ENCODE measurements at regions not wholly inside any gene's neighbourhood (a gene's known extent, or its start where the extent isn't known, plus 50 kb on each side); places are given as distances from the start of the nearest gene placed in this dataset.
"Not testable (repeated sequence)": the region's sequence is repeated elsewhere in the genome, so short reads cannot be mapped to it uniquely, and the experiment has no call there.

DNA sequence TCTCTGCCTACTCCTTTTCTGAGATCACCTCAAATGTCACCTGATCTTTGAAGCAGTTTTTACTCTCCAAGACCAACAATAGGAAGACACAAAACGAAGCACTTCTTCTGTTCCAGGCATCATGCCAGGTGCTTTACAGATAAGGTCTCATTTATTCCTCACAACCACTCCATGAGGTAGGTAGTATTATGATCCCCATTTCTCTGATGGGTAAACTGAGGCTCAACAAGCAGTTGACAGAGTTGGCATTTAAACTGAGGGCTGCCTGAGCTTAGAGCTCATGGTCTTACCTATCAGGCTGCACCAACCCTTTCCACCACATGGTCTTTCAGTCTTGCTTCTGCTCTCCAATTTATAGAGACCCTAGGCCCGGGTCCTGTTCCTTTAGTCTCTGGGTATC is 147.2 kb upstream of the JUN start:
- in situ Hi-C loops (cut with HindIII; ENCODE audit: low sequenced_read_pairs), result no loop called here

DNA sequence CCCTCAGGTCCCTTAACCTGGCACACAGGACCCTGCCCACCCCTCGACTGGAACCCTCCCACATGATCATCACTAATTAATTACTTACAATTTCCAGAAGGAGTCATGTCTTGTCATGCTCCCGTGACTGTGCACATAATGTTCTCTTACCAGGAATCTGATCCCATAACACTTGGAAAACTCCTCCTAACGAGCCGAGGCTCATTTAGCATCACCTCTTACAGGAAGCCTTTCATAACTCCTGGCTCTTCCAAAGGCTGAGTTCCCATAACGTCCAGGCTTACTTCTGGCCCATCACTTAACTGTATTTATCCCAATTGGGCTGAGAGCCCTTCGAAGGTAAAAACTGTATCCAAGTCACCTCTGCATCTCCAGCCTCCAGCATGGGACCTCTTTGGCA is 147.9 kb upstream of the JUN start:
- in situ Hi-C loops (cut with HindIII; ENCODE audit: low sequenced_read_pairs), result no loop called here

DNA sequence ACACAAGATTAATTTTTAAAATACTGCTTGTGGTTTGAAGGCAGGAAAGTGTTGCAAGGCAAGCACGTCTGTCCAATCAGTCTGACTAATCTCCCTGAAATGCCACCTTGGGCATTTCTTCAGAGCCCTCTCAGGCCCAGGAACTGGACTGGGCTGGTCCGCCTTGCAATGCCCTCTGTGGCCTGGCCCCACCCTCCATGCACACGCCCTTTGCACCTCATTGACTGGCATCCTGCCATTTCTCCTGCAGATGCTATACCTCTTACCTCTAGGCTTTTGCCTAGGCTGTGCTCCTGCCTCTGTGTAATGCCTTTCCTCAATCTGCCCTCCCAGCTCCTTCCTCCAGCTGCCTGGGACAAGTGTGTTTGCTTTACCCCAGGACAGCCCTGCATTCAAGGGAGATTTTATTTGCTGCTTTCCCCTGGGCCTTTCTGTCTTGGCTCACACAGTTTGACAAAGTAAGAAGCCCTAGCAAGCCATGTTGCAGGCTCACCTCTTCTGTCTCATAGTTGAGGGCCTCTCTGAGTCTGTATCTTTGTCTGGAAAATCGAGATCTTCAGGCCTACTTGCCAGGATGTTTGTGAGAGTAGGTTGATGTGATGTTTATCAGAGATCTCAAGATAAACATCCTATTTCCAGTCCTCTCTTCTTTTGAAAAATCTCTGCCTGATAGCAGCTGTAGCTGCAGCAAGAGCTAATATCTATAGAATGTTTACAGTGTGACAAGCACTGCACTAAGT is 149.2 kb upstream of the JUN start:
- in situ Hi-C loops (cut with HindIII; ENCODE audit: low sequenced_read_pairs), result no loop called here

DNA sequence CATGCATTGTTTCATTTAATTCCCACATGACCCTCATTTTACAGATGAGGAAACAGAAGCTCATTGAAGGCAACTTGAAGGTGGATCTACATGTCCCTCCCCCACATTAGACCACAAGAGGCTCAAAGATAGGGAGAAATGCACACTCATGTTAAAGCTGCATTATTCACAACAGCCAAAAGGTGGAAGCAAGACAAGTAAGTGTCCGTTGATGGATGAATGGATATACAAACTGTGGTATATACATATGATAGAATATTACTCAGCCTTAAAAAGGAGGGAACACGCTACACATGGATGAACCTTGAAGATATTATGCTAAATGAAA is 149.7 kb upstream of the JUN start:
- in situ Hi-C loops (cut with HindIII; ENCODE audit: low sequenced_read_pairs), result no loop called here

DNA sequence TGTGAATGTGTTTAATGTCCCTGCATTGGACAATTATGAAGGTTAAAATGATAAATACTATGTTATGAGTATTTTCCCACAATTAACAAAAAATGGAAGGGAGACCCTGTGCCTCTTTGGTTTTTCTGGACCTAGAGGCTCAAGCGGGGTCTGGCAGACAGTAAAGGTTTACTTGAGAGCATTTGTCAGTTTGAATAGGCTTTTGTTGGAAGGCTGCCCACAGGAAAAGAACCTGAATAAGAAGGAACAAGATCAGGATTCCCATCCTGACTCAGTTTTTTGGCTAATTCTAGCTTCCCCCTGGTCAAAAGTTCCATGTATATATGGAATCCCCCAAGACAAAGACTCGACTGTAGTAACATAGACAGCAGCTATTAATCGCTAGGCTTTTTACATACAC is 150.9 kb upstream of the JUN start:
- in situ Hi-C loops (cut with HindIII; ENCODE audit: low sequenced_read_pairs), result no loop called here

DNA sequence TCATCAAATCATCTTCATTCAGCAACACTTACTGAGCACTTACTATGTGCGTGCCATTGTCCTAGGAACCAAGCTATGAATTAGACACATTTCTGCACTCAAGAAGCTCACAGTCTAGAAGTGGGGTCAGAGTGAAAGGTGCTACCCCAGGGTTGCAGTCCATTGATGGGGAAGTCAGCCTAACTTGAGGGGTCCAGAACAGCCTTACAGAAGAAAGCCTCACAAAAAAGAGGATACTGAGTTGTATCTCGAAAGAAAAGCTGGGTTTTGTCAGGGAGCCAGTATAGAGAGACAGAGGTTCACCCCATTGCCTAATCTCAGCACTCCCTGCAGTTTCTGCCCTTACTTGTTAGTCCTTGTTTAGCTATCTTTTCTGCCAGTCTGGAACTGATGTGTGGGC is 153.1 kb upstream of the JUN start:
- in situ Hi-C loops (cut with HindIII; ENCODE audit: low sequenced_read_pairs), result no loop called here

DNA sequence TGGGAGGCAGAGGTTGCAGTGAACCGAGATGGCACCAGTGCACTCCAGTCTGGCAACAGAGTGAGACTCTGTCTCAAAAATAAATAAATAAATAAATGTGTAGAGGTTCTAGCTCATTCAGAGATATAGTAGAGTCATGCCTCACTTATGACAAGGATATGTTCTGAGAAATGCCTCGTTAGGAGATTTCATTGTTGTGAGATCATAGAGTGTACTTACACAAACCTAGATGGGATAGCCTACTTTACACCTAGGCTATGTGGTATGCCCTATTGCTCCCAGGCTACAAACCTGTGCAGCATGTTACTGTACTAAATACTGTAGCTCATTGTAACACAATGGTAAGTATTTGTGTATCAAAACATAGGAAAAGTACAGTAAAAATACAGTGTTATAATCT is 155.3 kb upstream of the JUN start:
- in situ Hi-C loops (cut with HindIII; ENCODE audit: low sequenced_read_pairs), result no loop called here

DNA sequence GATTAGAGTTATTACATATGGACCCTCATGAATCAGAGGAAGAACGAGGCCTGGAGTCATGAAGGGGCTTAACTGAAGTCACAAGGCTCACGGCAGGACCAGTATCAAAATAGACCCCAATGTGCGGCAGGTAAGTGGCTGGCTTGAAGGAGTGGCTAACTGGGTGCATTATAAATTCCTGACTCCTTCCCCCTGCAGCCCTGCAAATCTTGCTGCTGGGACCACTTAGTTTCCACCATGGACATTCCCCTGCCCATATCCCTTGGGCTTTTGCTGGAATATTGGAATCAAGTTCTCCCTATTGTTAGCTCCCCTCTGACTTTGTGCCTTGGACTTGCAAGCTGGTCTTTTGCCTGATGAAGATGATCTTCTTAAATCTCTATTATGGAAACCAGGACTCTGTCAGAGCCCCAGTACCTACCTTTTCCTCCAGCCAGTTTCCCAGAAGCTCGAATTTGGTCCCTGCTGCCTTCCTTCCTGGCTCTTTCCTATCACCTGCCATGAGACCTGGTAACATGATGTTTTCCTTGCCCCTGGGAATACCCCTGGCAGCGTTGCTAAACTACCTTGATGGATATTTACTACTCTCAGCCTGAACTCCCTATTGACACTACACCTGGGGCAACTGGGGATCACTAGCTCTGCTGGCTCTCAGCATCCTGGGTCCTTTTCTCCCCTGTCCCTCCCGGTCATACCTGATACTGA is 156.0 kb upstream of the JUN start:
- in situ Hi-C loops (cut with HindIII; ENCODE audit: low sequenced_read_pairs), result no loop called here

DNA sequence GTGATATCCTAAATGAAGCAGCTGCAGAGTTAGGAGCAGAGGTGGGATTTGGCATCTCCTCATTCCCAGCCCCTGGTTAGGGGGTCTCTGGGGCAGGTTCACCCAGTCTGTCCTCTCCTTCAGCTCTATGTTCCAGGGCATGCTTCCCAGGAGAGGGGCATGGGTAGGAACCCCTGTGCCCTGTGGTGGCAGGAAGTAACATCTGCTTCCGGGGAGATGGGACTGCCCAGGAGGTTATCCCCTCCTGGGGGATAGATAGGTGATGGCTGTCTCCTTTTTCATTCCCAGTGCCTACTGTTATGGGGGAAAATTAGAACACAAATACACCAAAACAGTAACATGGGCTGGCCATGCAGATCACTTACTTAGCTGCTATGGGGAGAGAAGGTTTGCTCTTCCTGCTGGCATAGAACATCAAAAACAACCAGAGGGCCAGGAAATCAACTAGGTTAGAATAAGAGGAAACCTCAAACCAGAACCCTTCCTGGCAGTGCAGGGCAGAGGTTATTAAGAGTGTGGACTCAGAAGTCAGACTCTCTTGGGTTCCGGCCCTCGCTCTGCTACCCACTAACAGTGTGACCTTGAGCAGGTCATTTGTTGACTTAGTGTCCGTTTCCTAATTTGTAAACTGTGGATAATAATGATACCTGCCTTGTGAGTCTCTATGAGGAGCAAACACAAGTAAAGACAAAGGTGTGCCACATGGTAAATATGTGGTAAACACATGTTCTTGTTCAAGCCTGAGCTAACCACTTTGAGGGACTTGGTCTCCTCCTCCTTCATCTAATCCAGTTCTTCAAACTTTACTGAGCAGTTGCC is 157.8 kb upstream of the JUN start:
- in situ Hi-C loops (cut with HindIII; ENCODE audit: low sequenced_read_pairs), result no loop called here

DNA sequence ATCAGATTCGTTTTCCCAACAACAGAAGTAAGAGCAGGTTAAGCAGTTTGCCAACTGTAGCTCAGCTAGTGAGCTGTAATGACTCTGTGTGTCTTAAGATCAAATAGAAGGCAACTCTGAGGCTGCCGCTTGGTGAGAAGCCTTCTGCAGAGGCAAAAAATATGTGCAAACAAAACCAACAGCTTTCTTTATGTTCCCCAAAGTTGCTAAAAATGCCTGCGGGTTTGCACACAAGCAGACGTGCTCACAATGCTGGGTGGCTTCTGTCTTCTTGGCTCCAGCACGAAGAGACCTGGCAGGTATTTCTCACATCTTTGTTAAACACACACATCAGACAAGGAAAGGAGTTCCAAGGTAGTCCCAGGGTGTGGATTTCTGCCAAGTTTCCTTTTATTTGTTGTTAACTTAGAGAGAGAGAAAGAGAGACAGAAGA is 158.9 kb upstream of the JUN start:
- in situ Hi-C loops (cut with HindIII; ENCODE audit: low sequenced_read_pairs), result no loop called here

DNA sequence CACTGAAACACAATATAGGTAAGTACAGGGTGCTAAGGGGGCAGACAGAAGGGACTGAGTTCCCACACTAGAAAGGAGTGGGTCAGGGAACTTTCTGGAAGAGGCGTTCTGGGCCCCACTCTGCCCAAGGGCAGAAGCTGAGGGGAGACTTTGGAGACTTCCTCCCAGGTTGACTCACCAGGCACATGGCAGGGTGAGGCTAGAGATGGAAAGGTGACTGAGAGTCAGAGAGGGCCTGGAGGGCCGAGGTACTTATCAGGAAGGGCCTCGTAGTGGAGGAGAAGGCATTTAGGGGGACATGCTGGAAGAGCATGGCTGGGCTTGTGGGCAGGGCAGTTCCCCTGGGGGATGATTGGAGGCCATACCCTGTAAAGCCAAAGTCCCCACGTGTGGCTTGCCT is 159.9 kb upstream of the JUN start:
- in situ Hi-C loops (cut with HindIII; ENCODE audit: low sequenced_read_pairs), result no loop called here

DNA sequence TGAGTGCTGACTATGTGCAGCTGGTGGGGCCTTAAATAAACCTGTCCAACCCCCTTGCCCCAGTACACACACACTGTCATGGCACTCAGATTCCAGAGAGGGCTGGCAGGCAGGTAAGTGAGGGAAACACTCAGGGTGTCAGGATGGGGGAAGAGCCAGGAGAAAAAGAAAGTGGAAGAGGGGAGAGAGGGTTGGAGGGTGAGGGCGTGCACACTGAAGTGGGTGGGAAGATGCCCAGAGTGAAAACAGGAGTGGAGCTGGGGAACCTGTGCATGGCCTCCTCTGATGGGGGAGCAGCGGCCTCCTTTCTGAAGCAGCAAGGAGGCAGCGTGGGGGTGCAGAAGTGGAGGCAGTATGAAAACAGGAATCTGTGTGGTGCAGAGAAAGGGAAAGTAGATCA is 160.6 kb upstream of the JUN start:
- in situ Hi-C loops (cut with HindIII; ENCODE audit: low sequenced_read_pairs), result no loop called here

DNA sequence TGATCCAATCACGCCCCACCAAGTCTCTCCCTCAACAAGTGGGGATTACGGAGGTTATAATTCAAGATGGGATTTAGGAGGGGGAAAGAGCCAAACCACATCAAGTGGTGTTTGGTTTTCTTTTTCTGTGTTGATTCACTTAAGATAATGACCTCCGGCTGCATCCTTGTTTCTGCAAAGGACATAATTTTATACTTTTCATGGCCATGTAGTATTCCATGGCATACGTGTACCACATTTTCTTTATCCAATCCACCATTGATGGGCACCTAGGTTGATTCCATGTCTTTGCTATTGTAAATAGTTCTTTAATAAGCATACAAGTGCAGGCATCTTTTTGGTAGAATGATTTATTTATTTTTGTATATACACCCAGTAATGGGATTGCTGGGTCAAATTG is 162.5 kb upstream of the JUN start:
- in situ Hi-C loops (cut with HindIII; ENCODE audit: low sequenced_read_pairs), result no loop called here

DNA sequence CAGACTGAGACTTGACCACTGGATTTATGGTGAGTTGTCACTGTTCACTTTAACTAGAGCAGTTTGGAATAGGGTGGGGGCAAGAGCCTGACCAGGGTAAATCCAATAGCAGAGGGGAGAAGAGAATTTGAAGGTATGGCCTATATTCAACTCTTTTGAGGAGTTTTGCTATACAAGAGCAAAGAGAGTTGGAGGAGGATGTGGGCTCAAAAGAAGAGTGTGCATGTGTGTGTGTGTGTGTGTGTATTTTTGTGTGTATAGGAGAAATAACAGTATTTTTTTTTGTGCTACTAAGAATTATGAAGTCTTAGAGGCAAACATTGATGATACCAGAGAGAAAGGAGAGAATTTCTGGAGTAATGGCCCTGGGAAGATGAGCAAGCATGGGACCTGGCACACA is 164.8 kb upstream of the JUN start:
- in situ Hi-C loops (cut with HindIII; ENCODE audit: low sequenced_read_pairs), result no loop called here

DNA sequence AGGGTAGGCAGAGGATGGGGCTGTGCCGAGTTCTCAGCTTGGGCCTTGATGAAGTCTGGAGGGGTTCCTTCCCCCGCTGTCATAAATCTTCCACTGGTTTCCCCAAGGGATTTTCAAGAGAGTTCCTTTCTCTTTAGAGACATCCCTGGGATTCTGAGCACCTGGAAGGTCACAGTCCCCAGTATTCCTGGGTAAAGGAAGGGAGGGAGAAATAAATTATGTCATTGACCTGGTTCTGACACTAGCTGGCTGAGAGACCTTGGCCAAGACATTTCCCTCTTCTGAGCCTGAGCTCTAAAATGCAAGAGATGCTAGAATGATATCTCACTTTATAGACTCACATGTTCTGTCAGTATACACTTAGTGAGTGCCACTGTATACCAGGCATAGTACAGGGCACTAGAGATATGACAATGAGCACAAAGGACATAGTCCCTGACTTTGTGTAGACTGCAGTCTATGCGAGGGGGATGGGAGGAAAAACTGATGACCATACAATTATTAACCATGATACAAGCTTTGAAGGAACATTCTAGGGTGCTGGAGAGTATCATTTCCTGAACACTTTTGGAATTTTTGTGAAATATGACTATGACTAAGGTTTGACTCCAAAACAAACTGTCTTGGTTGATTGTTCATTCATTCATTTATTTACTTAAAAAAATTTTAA is 165.8 kb upstream of the JUN start:
- in situ Hi-C loops (cut with HindIII; ENCODE audit: low sequenced_read_pairs), result no loop called here

DNA sequence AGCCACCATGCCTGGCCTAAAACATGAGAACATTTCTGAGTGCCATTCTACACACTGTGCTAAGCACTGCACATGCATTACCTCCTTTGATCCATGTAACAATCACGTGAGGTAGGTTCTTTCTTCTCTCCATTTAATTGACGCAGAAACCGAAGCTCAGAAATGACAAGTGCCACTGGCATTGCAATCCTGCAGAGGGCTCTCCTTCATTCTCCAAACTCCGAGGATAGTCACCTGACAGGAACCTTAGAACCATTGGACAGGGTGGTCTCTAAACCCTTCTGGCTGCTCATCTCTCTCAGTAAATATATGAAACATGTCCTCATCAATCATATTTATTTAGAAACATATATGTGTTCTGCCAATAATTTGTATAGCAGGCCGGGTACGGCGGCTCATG is 167.1 kb upstream of the JUN start:
- in situ Hi-C loops (cut with HindIII; ENCODE audit: low sequenced_read_pairs), result no loop called here

DNA sequence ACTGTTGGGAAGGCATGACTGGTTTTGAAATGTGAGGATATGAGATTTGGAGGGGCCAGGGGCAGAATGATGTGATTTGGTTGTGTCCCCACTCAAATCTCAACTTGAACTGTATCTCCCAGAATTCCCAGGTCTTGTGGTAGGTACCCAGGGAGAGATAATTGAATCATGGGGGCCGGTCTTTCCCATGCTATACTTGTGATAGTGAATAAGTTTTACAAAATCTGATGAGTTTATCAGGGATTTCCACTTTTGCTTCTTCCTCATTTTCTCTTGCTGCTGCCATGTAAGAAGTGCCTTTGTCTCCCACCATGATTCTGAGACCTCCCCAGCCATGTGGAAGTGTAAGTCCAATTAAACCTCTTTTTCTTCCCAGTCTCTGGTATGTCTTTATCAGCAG is 170.1 kb upstream of the JUN start:
- in situ Hi-C loops (cut with HindIII; ENCODE audit: low sequenced_read_pairs), result not testable (repeated sequence)

DNA sequence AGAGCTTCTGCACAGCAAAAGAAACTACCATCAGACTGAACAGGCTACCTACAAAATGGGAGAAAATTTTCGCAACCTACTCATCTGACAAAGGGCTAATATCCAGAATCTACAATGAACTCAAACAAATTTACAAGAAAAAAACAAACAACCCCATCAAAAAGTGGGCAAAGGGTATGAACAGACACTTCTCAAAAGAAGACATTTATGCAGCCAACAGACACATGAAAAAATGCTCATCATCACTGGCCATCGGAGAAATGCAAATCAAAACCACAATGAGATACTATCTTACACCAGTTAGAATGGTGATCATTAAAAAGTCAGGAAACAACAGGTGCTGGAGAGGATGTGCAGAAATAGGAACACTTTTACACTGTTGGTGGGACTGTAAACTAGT is 179.4 kb upstream of the JUN start:
- in situ Hi-C loops (cut with HindIII; ENCODE audit: low sequenced_read_pairs), result not testable (repeated sequence)

DNA sequence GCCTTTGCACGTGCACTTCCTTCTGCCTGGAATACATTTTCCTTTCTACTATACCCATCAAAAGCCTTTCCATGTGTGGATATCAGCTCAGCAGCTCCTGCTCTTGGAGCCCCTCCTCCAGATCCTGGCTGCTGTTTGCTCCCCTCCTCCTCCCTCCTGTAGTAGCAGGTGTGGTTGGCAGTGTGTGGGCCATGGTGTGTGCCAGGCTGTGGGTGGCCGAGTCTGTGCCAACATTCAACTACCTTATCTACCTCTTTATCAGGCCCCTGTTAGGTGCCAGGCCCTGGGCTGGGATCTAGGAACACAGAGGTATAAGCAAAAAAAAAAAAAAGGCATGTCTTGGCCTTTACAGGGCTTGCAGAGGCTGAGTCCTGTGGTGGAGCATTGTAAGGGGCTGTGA is 180.6 kb upstream of the JUN start:
- in situ Hi-C loops (cut with HindIII; ENCODE audit: low sequenced_read_pairs), result no loop called here

DNA sequence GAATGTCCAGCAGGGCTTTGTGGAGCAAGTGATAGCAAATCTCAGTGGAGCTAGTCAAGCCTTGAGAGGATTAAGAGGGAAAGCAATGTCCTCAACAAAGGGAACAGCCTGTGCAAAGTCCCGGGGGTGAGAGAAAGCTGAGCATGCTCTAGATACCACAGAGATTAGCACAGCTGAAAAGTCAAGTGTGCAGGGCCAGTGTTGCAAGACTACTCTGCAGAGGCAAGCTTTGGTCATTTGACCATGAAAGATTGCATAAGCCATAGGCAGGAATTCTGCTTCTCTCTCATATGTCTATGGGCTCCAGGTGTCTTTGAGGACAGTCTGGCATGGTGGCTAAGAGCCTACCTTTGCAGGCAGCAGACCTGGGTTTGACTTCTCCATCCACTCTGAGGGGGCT is 181.0 kb upstream of the JUN start:
- in situ Hi-C loops (cut with HindIII; ENCODE audit: low sequenced_read_pairs), result no loop called here

DNA sequence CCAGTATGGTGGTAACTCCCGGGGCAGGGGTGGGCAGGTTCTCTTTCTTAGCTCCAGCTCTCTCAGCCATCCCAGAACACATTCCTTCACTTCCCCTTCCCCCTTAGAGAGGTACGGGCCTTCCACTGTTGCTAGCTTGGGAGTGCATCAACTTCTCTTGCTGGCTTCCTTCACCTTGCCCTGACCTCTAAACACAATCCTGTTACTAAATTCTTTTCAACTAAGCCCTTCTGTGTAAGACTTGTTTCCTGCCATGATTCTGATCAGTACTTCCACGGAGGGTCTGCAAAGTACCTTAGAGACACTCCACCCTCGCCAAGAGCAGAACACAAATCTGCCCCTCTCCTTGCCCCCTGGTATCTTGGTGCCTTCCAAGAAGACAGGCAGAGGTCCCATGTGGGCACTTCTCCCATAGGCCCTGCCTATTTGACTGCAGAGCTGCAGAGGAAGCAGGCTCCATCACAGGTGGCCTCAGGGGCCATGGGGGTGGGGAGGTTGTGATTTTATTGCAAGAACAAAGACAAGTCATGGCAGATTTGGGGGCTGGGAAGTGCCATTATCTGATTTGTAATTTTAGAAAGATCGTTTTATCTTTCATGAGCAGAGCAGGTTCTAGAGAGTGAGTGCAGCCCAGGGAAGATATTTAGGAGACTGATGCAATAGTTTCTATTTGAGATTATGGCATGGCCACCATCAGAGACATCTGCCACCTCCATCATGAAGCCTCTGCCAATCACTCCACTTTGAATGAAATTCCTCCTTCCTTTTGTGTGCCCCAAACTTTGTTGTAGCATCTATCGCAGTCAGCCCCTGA is 182.5 kb upstream of the JUN start:
- in situ Hi-C loops (cut with HindIII; ENCODE audit: low sequenced_read_pairs), result no loop called here

Data from DLD1 (cell line).